LHCN-M2 (cell line): ENCODE measurements at regions not wholly inside any gene's neighbourhood (a gene's known extent, or its start where the extent isn't known, plus 50 kb on each side); places are given as distances from the start of the nearest gene placed in this dataset.

Source experiments
- DNase-seq: peaks from one replicate; pipeline ENCODE4 v3.0.0-alpha.2; 2012; ENCODE audit warnings: low read depth

- DNase-seq, result no peak
These were observed 59.0 kb upstream of the SHANK2 start for GRCh38 chr11:71311176-71311925.

DNA sequence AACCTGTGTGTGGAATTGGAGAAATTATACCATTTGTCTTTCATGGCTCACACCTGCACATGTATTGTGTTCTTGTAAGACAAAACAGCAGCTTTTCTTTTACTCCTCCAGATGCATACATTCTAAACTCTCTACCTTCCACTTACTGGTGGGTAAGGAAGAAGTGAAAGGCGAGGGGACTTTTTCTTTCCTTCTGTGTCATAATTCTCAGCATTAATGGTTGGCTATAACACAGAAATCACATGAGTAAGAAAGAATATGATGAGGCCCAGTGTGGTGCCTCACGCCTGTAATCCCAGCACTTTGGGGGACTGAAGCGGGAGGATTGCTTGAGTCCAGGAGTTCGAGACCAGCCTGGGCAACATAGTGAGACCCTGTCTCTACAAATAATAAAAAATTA is 57.8 kb upstream of the SHANK2 start:
- DNase-seq, result no peak

- DNase-seq, result no peak
These were observed 57.2 kb upstream of the SHANK2 start for GRCh38 chr11:71309611-71310010.

DNA sequence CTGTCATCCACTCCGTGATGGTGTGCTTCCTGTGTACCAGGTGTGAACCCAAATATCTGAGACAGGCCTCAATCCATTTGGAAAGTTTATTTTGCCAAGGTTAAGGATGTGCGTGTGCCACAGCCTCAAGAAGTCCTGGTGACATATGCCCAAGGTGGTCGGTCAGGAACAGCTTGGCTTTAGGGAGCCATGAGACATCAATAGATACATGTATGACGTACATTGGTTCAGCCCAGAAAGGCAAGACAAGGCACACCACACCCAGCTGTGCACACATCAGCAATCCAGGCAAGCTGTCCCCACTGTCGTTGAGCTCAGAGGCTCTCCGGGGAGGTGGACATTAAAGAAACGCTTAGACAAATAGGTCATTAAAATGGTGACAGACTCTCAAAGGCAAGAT is 56.8 kb upstream of the SHANK2 start:
- no peak for DNase-seq

DNA sequence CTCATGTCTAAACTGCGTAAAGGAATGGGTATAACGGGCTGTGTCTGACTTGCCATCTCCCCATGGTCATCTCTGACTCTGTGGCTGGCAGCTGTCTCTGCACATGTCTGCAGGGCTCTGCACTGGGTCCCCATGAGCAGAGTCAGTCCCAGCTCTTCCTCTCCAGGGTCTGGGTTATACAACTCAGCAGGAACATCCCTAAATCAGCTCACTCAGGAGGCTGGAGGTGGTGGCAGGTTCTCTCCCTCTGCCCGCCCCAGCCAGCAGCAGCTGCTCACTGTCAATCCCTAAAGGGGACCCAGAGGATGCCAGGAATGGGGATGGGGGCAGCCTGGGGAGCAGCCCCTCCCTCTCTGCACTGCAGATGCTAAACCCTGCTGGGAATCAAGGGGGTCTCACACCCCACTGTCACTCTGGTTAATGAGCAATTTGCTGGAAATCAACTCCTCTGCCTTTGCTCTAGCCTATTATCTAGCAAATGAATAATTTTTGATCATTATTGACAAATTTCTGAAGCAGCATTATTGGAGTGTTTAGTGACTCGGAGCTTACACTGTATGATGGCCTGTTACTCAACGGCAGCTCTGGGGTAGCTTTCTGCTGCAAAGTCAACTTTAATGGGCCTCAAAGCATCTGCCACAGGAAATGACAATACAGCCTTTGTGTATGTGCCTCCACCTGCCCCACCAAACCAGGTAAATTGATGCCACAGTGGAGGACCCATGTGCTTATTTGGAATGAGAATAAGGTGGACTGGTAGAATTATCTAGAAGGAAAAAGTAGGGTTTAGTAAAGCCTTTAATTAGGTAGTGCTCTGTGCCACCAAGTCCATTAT is 55.7 kb upstream of the SHANK2 start:
- no peak for DNase-seq

- DNase-seq, result no peak
These were observed 53.2 kb upstream of the SHANK2 start for GRCh38 chr11:71305451-71306125.

GRCh38 chr11:71305041-71305440 is 52.7 kb upstream of the SHANK2 start:
- no peak for DNase-seq

DNA sequence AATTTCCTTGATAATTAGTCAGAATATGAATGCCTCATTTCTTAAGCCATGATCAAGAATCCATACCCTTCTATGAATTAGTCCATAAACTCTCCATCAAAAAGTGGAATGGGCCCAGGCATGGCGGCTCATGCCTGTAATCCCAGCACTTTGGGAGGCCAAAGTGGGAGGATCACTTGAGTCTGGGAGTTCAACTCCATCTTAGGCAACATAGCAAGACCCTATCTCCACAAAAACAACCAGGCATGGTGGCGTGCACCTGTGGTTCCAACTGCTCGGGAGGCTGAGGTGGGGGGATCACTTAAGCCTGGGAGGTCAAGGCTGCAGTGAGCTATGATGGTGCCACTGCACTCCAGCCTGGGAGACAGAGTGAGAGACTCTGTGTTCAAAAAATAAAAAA is 52.1 kb upstream of the SHANK2 start:
- DNase-seq, result no peak

GRCh38 chr11:71304045-71304444 is 51.7 kb upstream of the SHANK2 start:
- no peak for DNase-seq

- no peak for DNase-seq
These were observed 50.5 kb upstream of the SHANK2 start for GRCh38 chr11:71302911-71303310.

DNA sequence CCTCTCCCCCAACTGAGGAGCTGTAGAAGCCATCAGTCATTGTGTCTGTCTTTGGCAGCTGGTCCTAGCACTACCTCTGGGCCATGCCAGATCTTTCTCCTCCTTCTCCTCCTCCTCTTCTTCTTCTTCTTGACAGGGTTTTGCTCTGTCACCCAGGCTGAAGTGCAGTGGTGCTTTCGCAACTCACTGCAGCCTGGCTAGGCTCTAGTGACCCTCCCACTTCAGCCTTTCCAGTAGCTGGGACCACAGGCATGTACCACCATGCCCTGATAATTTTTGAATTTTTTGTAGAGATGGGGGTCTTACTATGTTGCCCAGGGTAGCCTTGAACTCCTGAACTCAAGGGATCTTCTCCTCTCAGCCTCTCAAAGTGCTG is 50.1 kb upstream of the SHANK2 start:
- DNase-seq, result no peak
